PFSK-1 (cell line): ENCODE measurements at regions not wholly inside any gene's neighbourhood (a gene's known extent, or its start where the extent isn't known, plus 50 kb on each side); places are given as distances from the start of the nearest gene placed in this dataset.

Experiments
- FOXP2 ChIP-seq: optimal IDR thresholded peaks from 2 replicates; pipeline ENCODE3; 2011; ENCODE audit warnings: borderline replicate concordance, control low read depth, inconsistent platforms; ENCODE audit not compliant: insufficient read depth; ENCODE audit errors: extremely low read length, extremely low read depth
- POLR2AphosphoS5 ChIP-seq: IDR thresholded peaks from 2 replicates; pipeline ENCODE4 v1.6.1; 2012; ENCODE audit warnings: low read depth, mild to moderate bottlenecking, control low read depth, low read length, moderate library complexity
- REST ChIP-seq, 2 experiments: IDR thresholded peaks; 2 replicates each; pipeline versions ENCODE4 v1.6.1 to v1.8.0; 2011 to 2012; ENCODE audit warnings: low read depth in 2 of 2, low read length in 2 of 2, control low read depth in 1 of 2, inconsistent platforms in 1 of 2, mild to moderate bottlenecking in 1 of 2, moderate library complexity in 1 of 2; ENCODE audit not compliant: insufficient read depth in 1 of 2
- SIN3A ChIP-seq: IDR thresholded peaks from 2 replicates; pipeline ENCODE4 v1.6.1; 2012; ENCODE audit warnings: mild to moderate bottlenecking, low read length, moderate library complexity, borderline replicate concordance; ENCODE audit not compliant: insufficient read depth
- TAF1 ChIP-seq: IDR thresholded peaks from 2 replicates; pipeline ENCODE4 v1.6.1; 2012; ENCODE audit warnings: low read length, control low read depth, borderline replicate concordance; ENCODE audit not compliant: insufficient read depth

GRCh38 chr13:37326334-37326733, 220.9 kb upstream of the CSNK1A1L start:
- no peak for TF ChIP-seq FOXP2

GRCh38 chr13:37319031-37319443, 213.6 kb upstream of the CSNK1A1L start:
- TF ChIP-seq REST (IDR thresholded peaks at IDR 0.05; ENCODE audit: insufficient read depth in 1 of 2, low read depth in 2 of 2, low read length in 2 of 2): no peak
- no peak for TF ChIP-seq POLR2AphosphoS5
- no peak for TF ChIP-seq SIN3A
- TF ChIP-seq TAF1: no peak
- TF ChIP-seq FOXP2: no peak

GRCh38 chr13:37316935-37317334, 211.5 kb upstream of the CSNK1A1L start:
- TF ChIP-seq FOXP2 (no peak), REST (IDR thresholded peaks at IDR 0.05; ENCODE audit: insufficient read depth in 1 of 2, low read depth in 2 of 2, low read length in 2 of 2) (no peak), TAF1 (no peak), SIN3A (no peak), POLR2AphosphoS5 (no peak)

GRCh38 chr13:37313372-37313771, 207.9 kb upstream of the CSNK1A1L start:
- TF ChIP-seq POLR2AphosphoS5 (no peak), SIN3A (no peak), REST (IDR thresholded peaks at IDR 0.05; ENCODE audit: insufficient read depth in 1 of 2, low read depth in 2 of 2, low read length in 2 of 2) (no peak), FOXP2 (no peak)

GRCh38 chr13:37306778-37307544, 201.5 kb upstream of the CSNK1A1L start:
- TF ChIP-seq FOXP2 (no peak), SIN3A (no peak), REST (IDR thresholded peaks at IDR 0.05; ENCODE audit: insufficient read depth in 1 of 2, low read depth in 2 of 2, low read length in 2 of 2) (no peak), TAF1 (no peak)
